ENCODE measurements at regions not wholly inside any gene's neighbourhood (a gene's known extent, or its start where the extent isn't known, plus 50 kb on each side); places are given as distances from the start of the nearest gene placed in this dataset.

GRCh38 chr4:42724451-42724850, 67.5 kb upstream of the ATP8A1 start:
- Histone ChIP-seq H3K27ac (replicated peaks) (no peak overlapping the region), H3K4me3 (replicated peaks; ENCODE audit: insufficient read depth, low read length) (no peak overlapping the region), H3K27me3 (ENCODE audit: insufficient read depth, poor library complexity, severe bottlenecking) (no peaks in the 10 kb centered on the region)
- no peak for DNase-seq (ENCODE audit: low read depth in 1 of 2, low spot score in 1 of 2)
- TF ChIP-seq POLR2AphosphoS5 (IDR thresholded peaks at IDR 0.05; ENCODE audit: low read depth): no peak
- no peak for TF ChIP-seq GABPA (IDR thresholded peaks at IDR 0.05; ENCODE audit: low read depth)
- no peak for TF ChIP-seq SPI1 (IDR thresholded peaks at IDR 0.05; ENCODE audit: borderline replicate concordance, low read depth)
- TF ChIP-seq REST (IDR thresholded peaks at IDR 0.05; ENCODE audit: insufficient replicate concordance, low read depth): no peak
- TF ChIP-seq CTCF (IDR thresholded peaks at IDR 0.05; ENCODE audit: insufficient read depth, low read length): no peak

GRCh38 chr4:42720533-42720932, 63.6 kb upstream of the ATP8A1 start:
- TF ChIP-seq REST (IDR thresholded peaks at IDR 0.05; ENCODE audit: insufficient replicate concordance, low read depth) (no peak), POLR2AphosphoS5 (IDR thresholded peaks at IDR 0.05; ENCODE audit: low read depth) (no peak), SPI1 (IDR thresholded peaks at IDR 0.05; ENCODE audit: borderline replicate concordance, low read depth) (no peak), GABPA (IDR thresholded peaks at IDR 0.05; ENCODE audit: low read depth) (no peak), CTCF (IDR thresholded peaks at IDR 0.05; ENCODE audit: insufficient read depth, low read length) (no peak)

GRCh38 chr4:42719257-42719656, 62.4 kb upstream of the ATP8A1 start:
- Histone ChIP-seq H3K4me3 (replicated peaks; ENCODE audit: insufficient read depth, low read length) (no peak overlapping the region), H3K27ac (replicated peaks) (no peak overlapping the region), H3K27me3 (ENCODE audit: insufficient read depth, poor library complexity, severe bottlenecking) (no peaks in the 10 kb centered on the region)
- DNase-seq (ENCODE audit: low read depth in 1 of 2, low spot score in 1 of 2): no peak
- TF ChIP-seq CTCF (IDR thresholded peaks at IDR 0.05; ENCODE audit: insufficient read depth, low read length): no peak
- TF ChIP-seq POLR2AphosphoS5 (IDR thresholded peaks at IDR 0.05; ENCODE audit: low read depth): no peak
- TF ChIP-seq SPI1 (IDR thresholded peaks at IDR 0.05; ENCODE audit: borderline replicate concordance, low read depth): no peak
- no peak for TF ChIP-seq REST (IDR thresholded peaks at IDR 0.05; ENCODE audit: insufficient replicate concordance, low read depth)
- TF ChIP-seq GABPA (IDR thresholded peaks at IDR 0.05; ENCODE audit: low read depth): no peak

More at GRCh38 chr4:42720533-42720932, 63.6 kb upstream of the ATP8A1 start:
- Histone ChIP-seq H3K4me3 (replicated peaks; ENCODE audit: insufficient read depth, low read length) (no peak overlapping the region), H3K27me3 (ENCODE audit: insufficient read depth, poor library complexity, severe bottlenecking) (no peaks in the 10 kb centered on the region), H3K27ac (replicated peaks) (no peak overlapping the region)
- no peak for DNase-seq (ENCODE audit: low read depth in 1 of 2, low spot score in 1 of 2)
